ENCODE measurements at regions not wholly inside any gene's neighbourhood (a gene's known extent, or its start where the extent isn't known, plus 50 kb on each side); places are given as distances from the start of the nearest gene placed in this dataset.

DNA sequence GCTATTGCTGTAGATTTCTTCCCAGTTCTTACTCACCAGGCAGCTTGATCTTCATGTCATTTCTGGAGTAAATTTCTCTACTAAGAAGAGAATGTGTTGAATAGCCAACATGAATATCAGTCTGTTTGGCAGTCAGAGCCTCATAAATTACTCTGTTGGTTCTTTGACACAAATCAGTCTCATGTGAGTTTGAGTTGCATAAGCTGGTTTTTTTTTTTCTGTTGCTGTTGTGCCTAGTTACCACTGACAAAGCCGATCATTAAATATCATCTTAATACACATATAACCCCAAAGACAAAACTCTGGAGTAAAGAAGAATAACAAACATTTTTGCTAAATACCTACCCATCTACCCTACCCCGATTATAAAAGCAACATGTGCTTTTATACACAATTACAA lies 240.5 kb upstream of the KCNJ16 start:
- DNase-seq (ENCODE audit: low read depth in 2 of 2) = no peak

DNA sequence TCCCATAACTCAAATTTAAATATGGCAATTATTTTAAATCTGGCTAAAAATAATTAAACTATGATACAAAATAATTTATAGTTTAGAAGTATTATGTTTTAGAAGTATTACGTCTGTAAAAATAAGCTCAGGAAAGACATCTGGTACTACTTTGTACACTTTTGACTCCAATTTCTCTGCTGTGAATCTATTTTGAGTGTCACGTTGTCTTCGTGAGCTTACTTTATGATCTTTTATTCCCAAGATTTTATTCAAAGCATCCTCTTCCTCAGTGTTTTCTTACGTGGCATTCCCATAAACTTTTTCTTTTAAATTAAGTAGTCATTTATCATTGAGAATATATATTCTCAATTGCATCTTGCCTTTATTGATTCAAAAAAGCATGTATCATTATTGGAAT lies 223.3 kb upstream of the KCNJ16 start:
- DNase-seq (ENCODE audit: low read depth in 2 of 2) = no peak

DNA sequence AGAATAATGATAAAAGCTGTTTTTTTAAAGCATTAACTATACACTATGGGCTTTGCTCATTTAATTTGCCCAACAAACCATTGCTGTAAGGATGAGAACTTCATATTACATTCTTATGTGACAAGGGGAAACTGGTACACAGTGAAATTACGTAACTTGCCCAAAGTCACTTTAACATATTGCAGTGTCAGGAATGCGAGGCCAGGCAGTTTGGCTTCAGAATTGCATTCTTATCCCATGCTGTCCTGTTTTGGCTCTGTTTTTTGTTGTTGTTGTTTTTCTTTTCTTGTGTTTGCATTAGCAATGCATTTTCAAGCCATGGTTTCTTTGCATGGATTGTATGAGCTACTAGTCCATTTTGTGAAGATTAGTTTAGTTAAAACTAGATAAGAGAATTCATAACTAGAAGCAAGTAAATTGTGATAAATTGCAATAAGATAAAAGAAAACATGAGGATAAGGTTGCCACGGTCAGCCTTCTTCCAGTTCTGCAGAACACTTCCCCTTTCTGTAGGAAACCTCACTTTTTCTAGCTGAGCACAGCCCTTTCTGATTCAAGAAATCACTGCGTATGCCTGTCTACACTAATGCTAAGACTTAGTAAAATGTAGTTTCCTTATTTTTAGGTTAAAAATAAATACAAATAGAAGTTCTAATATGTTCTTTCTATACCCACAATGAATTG lies 221.3 kb upstream of the KCNJ16 start:
- no peak for DNase-seq (ENCODE audit: low read depth in 2 of 2)

DNA sequence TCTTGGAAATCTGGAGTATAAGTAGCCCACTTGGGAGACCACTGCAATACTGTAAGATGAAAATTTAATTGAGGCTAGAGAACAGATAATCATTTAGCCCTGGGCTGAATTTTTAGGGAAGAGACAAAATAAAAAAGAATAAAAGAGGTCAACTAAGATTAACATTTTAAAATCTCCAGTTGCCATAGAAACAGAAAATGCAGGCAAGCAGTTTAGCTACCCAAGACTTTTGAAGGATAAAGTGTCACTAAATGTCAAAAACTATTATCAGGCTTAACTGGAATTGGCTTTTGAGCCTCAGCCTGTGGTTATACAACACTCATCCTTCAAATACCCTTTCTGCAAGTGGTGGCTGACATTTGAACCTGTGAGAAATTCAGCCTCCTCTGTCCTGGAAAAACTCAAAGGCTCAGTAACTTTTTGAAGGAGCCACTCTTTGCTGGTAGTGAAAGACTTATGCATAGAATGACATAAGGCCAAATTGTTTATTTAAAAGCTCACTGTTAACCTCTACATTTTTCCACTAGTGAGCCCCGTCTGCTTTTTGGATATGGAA lies 220.7 kb upstream of the KCNJ16 start:
- DNase-seq (ENCODE audit: low read depth in 2 of 2) = no peak

DNA sequence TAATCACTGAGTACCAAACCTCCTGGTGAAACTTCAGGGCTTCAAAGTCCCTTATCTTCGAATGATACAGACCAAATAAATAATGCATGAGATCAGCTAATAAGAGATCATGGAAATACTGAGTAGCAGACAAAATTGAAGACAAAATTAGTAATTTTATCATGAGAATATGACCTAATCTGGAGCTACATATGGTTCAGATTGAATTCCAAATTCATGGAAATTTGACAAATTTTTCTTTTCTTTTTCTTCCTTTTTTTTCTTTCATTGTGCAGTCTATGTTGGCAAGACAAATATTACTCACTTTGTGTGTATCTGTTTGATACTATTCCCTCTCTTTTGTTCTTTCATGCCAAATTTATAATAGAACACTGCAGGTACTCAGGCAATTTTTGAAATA lies 218.1 kb upstream of the KCNJ16 start:
- no peak for DNase-seq (ENCODE audit: low read depth in 2 of 2)

DNA sequence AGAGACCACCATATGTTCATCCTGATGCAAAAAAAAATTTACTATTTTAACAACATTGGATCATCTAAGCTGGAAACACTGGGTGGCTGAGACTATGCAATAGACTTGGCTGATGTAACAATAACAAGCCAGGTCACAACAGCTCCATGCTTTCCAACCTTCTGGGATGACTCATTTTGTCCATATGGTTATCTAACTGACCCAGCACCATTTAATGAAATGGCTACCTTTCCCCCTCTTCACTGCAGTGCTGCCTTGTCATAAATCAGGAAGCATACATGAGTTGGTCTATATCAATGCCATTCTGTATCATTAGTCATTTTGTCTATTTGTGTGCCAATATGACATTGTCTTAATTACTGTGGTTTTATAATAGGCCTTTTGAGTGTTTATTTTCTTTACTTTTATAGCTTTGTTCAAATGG lies 217.6 kb upstream of the KCNJ16 start:
- no peak for DNase-seq (ENCODE audit: low read depth in 2 of 2)

DNA sequence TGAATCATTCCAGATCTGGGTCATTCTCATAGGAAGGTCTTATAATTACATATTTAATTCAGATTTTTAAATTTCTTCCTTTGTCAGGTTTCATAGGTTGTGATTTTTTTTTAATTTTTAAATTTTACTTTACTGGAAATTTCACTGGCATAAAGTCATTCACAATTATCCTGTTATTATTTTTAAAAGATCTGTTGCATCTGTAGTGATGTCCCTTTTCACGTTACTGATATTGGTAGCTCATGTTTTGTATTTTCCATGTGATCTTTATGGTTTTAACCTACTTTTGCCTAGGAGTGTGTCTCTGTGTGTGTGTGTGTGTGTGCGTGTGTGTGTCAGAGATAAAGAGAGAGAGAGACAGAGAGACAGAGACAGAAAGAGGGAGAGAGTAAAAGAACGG lies 216.6 kb upstream of the KCNJ16 start:
- DNase-seq (ENCODE audit: low read depth in 2 of 2) = no peak

DNA sequence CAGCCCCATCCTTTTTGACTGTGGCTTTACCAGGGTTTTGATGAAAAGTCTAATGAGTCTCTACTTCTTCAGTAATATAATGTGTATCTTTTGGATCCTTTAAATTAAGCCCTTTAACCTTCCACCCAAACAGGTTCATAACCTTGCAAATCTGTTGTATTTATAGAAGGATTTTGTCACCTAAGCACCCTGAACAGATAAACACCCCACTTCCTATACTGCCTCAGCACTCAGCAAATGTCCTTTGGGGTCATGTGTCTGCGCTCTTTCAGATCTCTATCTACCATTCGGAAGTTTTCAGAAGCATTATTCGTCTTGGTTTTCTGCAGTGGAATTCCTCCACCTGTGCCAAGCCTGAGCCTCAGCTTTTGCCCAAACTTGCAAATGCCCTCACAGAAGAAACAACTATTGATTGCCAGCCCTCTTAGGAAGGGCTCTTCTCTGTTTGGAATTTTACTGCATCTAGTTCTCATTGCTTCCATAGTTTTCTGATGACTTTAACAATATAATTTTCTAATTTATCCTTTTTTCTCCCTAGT lies 214.8 kb upstream of the KCNJ16 start:
- DNase-seq (ENCODE audit: low read depth in 2 of 2) = no peak

DNA sequence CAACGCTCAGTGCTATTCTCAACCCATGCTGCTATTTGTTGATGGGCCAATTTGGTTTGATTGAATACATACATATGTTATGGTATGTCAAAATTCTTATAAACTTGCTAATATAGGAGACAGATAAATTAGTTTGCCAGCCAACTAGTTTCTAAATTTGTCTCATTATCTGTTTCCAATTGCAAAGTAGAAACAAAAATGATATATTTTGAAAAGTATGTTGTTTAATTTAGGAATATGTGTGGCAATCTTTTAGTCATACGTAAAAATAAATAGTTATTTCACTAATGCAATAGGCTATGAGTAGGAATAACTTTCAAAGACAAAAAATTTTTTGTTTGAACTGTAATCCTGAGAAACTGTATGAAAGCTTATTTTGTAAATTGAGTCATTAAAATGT lies 210.6 kb upstream of the KCNJ16 start:
- DNase-seq (ENCODE audit: low read depth in 2 of 2) = no peak

DNA sequence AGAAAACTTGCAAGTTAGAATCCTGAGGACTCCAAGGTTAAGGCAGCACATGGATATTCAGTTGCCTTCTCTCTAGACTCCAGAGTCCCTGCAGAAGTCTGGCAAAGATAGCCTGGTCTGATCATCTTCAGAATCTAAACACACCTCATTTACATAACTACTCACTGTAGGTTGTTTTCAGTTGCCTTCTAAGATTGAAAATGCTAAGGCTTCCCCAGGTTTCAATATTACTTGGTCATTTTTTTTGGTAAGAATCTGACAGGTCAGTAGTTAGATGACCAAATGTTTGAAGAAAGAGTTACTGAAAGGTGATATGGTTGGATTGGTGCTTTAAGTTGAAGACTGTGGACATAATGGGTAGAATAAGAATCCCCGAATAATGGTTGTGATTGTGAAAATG lies 205.4 kb upstream of the KCNJ16 start:
- DNase-seq (ENCODE audit: low read depth in 2 of 2) = no peak

DNA sequence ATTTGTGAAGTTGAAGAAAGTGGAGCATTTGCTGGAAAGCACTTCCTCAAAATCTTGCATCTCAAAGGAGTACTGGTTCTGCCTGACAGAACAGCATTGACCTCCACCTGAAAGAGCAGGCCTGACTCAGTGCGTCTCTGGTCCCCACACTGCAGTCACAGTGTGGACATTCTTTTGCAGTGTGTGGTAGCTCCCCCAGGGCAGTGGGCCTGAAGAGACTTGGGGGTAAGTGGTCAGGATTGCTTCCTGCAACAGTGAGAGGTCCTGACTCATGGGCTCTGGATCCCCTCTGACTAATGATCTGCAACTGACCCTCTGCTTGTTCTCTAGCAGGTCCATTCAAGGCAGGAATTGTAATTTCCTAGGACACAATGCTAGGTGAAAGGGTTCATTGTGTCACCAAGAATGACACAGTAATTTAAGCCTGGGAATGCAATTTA lies 204.9 kb upstream of the KCNJ16 start:
- DNase-seq (ENCODE audit: low read depth in 2 of 2) = no peak

DNA sequence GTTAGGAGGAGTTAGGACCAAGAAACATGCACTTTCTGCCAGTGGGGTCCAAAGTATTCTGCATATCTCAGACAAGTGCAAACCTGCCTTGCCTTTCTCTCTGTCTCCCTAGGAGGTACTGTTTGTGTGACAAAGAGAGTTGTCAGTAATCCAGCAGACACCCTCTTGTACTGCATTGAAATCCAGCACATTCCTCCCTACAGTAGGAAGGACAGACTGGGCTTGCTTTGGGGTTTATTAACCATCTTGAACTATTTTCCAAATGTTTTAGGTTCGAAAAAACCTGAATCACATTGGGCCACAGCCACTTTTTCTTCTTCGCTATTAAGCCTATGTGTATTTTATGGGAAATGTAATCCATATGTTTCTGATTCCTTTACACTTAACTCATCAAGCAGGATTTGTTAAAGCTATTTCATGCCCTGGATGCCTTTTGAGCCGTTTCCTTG lies 204.2 kb upstream of the KCNJ16 start:
- DNase-seq (ENCODE audit: low read depth in 2 of 2) = no peak

DNA sequence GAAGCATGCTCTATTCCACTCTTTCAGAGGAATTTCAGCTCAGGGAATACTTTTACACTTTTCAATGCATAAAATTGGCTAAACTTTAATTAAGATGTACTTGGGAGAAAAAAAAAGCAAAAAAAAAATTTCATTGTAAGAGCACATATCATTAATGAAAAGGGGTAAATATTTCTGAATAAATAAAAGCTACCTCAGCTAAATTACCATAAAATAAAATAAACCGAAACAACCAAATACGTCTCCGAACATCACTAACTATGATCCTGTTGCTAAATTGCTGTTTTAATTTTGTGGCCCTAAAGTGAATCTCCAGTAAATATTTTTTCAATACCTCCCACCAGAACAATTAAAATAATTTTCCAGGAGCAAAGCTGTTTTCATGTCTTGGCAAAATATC lies 203.7 kb upstream of the KCNJ16 start:
- DNase-seq (ENCODE audit: low read depth in 2 of 2) = no peak

DNA sequence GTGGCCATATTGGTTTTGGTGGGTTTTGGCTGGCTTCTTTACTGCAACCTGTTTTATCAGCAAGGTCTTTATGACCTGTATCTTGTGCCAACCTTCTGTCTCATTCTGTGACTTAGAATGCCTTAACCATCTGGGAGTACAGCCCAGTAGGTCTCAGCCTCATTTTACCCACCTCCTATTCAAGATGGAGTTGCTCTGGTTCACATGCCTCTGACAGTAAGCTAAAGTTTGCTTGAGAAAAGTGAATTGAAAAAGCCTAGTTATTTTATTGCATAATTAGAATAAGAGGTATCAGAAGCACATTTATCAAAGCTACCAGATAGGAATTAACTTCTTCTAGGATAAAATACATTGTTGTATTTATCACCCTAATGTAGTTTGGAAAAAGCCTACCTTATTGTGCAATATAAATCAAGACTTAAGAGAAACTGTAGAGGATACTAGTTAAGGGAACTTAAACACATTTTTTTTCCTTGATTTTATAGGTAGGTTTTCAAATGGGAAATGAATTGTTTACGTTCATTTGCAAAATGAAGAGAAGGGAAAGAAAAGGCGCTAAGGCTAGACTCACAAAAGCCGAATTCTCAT lies 202.3 kb upstream of the KCNJ16 start:
- no peak for DNase-seq (ENCODE audit: low read depth in 2 of 2)

DNA sequence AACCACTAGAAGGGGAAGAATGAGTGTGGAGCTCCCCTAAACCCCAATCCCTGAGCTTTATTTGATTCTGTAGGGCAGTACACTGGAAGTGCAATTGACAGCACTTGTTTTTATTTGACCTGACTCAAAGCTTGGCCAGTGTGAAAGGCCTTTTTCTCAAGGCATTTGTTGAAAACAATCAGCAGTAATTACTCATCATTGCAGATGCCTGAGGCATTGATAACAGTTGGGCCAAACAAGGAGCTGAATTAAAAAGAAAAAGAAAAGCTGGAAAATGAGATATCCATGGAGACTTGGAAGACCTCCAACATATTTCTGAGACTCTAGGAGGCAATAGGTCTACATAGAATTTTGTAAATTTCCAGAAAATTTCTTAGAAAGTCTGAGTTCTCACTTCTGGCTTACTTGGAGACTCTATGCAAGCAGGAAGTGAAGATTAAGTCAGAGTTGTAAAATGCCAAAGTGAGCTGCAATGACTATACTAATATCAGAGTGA lies 200.8 kb upstream of the KCNJ16 start:
- no peak for DNase-seq (ENCODE audit: low read depth in 2 of 2)

DNA sequence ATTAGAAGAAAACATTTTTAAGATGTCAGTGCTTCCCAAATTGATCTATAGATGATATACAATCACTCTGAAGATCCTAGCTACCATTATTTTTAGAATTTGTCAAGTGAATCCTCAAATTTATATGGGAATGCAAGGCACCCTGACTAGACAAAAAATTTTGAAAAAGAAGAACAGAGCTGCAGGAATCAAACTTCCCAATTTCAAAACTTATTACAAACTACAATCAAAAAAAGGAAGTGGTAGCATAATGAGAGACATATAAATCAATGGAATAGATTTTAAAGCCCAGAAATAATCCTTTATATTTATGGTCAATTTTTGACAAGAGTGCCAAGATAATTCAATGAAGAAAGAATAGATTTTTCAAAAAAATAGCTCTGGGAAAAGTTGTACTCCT lies 198.3 kb upstream of the KCNJ16 start:
- no peak for DNase-seq (ENCODE audit: low read depth in 2 of 2)

DNA sequence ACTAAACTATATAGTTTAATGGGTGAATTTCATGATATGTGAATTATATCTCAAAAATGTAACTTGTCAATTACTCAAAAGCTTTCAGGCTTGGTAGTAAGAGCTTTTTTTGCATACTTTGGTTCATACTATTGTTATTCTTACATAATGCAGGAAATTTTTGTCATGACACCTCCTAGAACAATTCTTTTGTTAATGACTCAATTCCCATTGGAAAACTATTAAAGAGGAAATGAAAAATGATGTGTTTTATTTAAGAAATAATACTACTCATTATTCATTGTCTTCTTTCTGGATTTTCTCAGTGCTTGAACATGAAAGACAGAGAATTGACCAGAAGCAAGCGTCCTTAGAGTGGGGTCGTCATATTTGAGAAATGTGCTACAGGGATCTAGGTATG lies 196.4 kb upstream of the KCNJ16 start:
- DNase-seq (ENCODE audit: low read depth in 2 of 2) = no peak

DNA sequence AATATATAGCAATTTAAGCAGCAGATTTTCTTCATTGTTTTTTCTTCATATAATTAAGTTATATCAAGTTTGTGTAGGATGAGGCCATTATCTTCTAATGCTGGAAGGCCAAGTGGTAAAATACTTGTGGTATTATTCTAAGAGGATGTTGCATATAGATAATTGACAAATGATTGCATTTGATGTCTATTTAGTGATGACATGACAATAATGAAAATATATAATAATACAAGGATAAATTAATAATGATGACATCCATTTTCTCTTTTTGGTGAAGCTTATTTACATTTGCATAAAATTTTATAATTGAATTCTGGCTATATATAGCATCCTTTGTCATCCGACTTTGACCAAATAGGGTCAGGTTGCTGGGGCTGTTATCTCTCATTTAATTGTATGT lies 195.4 kb upstream of the KCNJ16 start:
- DNase-seq (ENCODE audit: low read depth in 2 of 2) = no peak

DNA sequence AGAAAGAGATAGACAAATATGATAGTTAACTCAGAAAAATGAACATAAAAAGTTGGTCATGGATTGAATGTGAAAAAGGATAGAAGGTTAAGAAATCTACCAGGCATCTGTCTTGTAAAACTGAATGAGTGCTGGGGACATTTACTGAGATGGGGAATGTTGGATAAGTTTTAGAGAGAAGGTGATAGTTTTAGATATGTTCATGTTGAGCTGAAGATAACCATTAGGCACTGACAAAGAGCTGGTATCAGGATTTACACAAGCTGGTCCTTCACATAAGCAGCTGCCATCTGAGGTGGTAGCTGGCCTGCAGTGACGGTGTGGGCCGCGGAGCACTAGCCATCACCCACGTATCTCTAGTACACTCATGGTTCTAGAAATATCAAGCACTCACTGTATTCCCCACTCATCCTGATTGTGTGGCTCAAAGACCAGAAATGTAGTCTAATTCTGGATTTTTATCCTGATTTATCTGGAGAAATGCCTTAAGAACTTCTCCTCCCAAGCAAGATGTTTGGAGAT lies 194.4 kb upstream of the KCNJ16 start:
- DNase-seq (ENCODE audit: low read depth in 2 of 2) = no peak

DNA sequence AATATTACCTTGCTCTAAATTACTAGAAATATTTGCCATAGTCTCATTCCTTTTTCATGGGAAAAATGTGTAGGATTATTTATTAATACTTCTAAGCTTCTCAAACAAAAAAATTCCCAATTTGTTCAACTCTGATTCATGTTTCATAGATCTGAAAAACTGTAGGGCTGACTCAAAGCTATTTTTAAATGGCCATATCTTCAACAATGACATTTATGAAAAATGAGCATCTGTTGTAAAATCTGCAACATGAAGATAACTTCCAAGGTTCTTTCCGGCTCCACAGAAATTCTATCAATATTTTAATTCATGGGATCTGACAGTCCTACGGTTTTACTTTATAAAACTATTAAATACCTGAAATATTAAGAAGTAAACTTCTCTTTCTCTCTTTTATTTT lies 192.7 kb upstream of the KCNJ16 start:
- no peak for DNase-seq (ENCODE audit: low read depth in 2 of 2)

DNA sequence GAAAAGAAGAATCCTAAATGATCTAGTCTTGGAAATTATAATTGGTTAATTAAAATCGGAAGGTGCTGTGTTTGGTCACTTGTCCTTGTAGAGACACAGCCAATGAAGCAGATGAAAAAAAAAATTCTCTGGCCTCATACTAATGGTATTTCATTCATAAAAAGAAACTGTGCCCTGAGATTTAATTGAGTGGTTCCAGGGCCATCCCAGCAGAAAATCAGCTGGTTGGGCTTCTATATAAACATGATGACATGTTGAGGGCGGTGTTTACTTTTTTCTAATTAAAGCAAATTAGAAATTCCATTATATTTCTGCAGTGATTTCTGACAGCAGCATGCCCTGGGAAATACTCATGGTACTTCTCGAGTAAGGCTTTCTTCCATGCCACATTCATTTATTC lies 191.9 kb upstream of the KCNJ16 start:
- DNase-seq (ENCODE audit: low read depth in 2 of 2) = no peak

DNA sequence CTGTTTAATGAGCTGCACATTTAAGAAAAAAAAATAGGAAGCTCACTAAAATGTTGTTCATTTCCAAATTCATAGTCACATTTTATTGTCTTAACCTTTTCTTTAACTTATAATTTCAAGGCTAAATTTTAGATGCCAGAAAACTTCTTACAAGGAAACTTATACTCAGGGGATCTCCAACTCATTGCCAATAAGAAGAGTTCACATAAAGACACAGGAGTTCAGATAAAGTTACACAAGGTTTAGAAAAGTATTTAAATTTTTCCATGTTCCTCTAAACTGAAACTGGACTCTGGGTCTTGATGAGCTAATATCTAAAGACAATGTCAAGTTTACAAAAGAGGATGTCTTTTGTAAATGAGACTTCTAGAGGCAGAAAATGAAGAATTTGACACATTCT lies 190.7 kb upstream of the KCNJ16 start:
- no peak for DNase-seq (ENCODE audit: low read depth in 2 of 2)

DNA sequence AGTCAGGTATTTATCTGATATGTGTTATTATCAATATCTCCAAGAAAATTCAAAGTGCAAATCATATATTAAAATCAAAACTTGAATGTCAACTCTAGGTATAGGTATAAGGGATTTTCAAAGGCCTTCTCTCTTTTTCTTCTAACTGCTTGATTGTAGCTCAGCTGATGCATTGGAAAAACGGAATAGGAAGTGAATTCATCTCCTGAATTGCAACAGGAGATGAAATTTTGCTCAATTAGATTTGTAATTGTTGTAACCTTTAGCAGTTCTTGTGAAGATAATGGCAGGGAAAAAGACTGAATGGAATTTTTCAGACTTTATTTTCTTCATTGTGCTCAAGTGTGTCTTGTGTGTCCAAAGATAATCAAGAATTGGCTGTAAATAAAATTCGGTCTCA lies 190.2 kb upstream of the KCNJ16 start:
- DNase-seq (ENCODE audit: low read depth in 2 of 2) = no peak

Data from activated CD4-positive, alpha-beta T cell treated with anti-CD3 and anti-CD28 coated beads for 24 hours (primary cell).